NCI-H510A (cell line): ENCODE measurements at regions not wholly inside any gene's neighbourhood (a gene's known extent, or its start where the extent isn't known, plus 50 kb on each side); places are given as distances from the start of the nearest gene placed in this dataset.

Experiments used
- DNase-seq: peaks from one replicate; lab custom pipeline; 2025; lab: John Stamatoyannopoulos, UW

- DNase-seq = no peak
Measured at GRCh38 chr9:18073002-18073401, 401.0 kb upstream of the ADAMTSL1 start.

GRCh38 chr9:18074041-18074440, 399.9 kb upstream of the ADAMTSL1 start:
- no peak for DNase-seq

DNA sequence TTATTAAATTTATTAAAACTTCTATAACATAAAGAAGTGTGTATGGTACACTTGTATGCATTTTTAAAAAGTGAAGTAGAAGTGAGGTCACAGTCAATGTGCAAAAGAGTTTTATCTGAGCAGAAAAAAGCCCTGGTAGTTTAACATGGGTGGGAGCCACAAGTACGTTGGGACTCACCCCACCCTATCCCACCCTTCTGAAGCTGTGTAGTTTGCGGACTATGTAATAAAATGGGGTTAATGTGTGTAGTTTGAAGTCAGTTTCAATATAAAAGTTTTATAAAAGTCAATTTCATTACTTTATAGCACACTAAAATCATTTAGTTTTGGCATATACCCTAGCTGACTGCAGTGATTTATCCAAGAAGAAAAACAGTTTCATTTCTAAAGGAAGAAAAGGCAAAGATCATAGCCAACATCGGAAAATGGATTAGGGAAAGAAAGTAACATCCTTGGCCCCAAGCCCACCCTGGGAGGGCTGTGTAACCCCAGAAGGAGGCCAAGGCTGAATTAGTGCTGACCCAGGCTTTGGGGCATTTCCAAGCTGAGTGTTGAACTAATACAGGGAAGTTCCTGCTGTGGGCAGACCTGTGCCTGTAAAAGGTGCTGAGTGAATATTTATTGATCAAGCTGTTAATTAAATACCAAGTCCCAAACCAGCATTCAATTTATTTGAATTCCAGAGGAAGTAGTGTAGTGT, 398.6 kb upstream of the ADAMTSL1 start:
- DNase-seq = no peak

GRCh38 chr9:18077941-18078678, 395.8 kb upstream of the ADAMTSL1 start:
- DNase-seq = no peak

GRCh38 chr9:18092138-18092537, 381.8 kb upstream of the ADAMTSL1 start:
- no peak for DNase-seq

DNA sequence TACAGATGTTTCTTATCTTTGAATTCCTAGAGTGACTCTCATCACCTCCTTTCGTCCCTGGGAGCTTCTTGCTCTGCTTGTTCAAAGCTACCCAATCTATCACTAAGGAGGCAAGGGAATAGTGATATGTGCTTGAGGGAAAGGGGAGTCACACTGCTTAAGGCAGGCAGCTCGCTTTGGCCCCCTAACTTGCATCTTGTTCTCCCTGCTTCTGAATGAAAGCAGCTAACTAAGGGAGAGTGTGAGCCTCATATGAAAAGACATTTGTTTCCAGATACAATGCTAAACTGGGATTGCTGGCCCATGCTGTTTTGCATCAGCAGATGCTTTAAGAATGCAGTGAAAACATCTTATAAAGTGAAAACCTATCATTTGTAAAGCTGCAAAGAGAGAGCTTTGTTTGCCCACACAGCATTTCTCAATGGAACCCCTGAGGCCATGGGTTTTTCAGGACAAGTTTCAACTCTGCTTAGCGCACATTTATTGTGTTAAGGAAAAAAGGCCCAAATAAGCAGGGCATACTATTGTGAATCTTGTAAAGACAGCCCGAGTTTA, 367.9 kb upstream of the ADAMTSL1 start:
- DNase-seq = no peak

- DNase-seq = no peak
Measured at GRCh38 chr9:18109675-18110074, 364.3 kb upstream of the ADAMTSL1 start.

GRCh38 chr9:18111146-18111545, 362.8 kb upstream of the ADAMTSL1 start:
- DNase-seq = no peak

- DNase-seq = no peak
Measured at GRCh38 chr9:18114559-18115475, 359.1 kb upstream of the ADAMTSL1 start.

DNA sequence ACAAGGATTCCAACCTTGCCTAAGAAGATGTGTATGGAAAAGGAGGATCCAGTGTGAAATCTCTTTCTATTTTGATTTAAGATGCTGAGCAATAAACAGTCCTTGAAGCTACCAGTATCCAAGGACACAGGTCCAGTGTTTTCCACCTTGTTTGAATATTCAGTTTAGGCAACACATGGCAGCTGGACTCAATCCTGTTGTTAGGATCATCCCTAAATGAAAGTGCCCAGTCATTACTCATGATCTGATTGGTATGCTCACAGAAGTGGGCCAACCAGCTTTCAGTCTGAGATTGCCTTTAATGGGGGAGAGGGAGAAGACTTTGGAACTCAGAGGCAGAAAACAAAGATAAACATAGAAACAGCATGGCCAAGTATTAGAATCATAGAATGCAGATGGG, 355.7 kb upstream of the ADAMTSL1 start:
- no peak for DNase-seq

DNA sequence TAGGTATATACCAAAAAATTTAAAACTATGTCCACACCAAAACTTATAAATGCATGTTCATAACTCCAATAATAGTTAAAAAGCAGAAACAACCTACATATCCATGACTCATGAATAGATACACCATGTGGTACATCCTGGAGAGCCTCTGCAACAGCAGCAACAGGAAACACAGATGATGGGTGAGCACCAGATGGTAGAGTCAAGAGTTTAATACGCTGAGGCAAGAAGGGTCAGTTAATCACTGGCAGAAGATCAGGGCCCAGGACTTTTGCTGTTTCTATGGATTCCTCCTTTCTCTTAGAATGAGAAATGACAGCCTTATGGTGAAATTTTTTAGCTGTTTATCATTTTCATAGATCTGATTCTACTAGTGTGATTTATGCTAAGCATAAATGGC, 351.8 kb upstream of the ADAMTSL1 start:
- no peak for DNase-seq

GRCh38 chr9:18124760-18125159, 349.2 kb upstream of the ADAMTSL1 start:
- no peak for DNase-seq

- DNase-seq = no peak
Measured at GRCh38 chr9:18126831-18127498, 347.0 kb upstream of the ADAMTSL1 start.

GRCh38 chr9:18127499-18127875, 346.5 kb upstream of the ADAMTSL1 start:
- DNase-seq = no peak

DNA sequence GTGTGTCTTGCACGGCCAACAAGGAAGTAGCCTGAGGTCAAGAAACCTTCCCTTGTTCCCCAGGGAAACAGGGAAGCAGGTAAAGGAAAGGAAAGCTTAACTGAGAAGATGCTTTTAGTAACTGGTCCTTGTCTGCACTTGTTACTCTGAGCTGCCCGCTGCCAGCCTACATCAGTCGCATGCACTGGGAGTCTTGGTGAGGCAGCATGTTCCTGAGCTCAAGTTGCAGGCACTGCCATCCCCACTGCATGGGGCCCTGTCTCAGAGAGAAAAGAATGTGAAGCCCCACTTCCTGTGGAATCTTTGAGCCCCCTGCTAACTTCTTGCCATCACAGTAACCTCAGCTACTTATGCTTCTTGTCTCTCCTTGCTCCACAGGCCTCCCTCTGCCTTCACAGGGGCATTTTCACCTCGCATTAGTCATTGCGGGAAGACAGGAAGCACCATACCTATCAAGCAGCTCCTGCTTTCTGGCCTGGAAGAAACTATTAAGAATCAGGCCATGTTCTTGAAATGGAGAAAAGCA, 344.1 kb upstream of the ADAMTSL1 start:
- no peak for DNase-seq

DNA sequence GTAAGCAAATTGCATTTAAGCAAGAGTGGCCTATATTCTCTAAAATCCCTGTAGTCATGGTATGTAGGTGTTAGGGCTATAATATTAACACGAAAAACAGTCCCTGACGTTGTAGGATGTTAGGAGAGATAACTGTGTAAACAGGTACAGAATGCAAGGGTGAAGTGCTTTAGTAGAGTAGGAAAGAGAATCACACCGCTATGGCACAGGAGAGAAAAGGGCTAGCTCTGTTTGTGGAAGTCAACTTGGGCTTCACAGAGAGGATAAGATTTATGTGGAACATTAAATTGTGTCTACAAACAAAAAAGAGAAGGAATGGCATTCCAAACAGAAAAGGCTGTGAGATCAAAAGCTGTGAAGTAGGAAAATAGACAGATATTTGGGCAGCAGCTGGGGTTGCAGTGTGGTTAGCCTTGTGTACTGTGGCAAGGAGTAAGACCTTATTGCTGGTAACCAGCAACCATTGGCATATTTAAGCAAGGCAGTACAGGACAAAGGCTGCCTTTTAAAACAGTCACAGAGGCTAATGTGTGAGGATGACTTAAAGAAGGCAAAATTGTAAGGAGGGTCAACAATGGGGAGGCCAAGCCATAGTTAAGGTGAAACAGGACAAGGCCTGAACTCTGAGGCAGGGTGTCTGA, 337.5 kb upstream of the ADAMTSL1 start:
- no peak for DNase-seq

DNA sequence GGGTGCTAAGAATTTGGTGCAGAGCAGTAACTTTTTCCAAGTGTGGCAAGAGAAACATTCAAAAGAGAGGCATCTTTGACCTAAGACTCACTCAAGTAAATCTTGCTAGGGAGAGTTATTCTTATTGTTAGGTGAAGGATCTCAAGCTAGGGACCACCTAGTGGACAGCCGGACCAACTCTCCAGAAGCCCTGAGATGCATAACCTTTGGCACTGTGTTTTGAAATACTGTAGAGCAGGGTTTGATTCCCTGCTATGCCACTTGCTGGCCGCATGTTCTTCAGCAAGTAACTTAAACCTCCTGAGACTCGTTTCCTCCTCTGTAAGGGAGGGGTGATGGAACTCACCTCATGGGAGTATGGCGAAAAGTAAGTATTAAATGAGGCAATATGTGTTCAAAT, 336.1 kb upstream of the ADAMTSL1 start:
- DNase-seq = no peak

- DNase-seq = peak; percentile 2
Measured at GRCh38 chr9:18138656-18139055, 335.3 kb upstream of the ADAMTSL1 start.

- DNase-seq = no peak
Measured at GRCh38 chr9:18141681-18142080, 332.3 kb upstream of the ADAMTSL1 start.

GRCh38 chr9:18143073-18143745, 330.7 kb upstream of the ADAMTSL1 start:
- DNase-seq = no peak
